SKM-1 treated with dmso at 0.1 percent for 144 hours (cell line): ENCODE measurements at regions not wholly inside any gene's neighbourhood (a gene's known extent, or its start where the extent isn't known, plus 50 kb on each side); places are given as distances from the start of the nearest gene placed in this dataset.

ENCODE experiments used
- DNase-seq: peaks from one replicate; lab custom pipeline; 2025; ENCODE audit not compliant: unreplicated experiment; lab: John Stamatoyannopoulos, UW

DNA sequence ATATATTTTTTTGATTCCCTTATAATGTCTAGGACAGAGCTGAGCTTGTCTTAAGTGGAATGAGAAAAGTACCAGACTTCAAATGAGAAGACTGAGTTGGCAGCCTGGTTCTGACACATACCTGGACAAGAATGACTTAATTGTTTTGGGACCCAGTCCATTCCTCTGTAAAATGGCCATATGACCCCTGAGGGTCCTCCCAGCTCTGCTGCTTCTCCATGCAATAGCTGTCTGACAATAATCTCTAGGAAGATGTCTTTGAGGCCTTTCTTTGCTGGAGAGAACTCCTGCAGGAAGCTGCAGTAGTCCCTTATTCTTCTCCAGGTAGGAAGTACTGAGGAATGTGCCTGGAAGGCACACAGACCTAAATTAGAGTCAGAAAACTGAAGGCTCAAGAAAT, 55.9 kb upstream of the SLIT3 start:
- DNase-seq = no peak

DNA sequence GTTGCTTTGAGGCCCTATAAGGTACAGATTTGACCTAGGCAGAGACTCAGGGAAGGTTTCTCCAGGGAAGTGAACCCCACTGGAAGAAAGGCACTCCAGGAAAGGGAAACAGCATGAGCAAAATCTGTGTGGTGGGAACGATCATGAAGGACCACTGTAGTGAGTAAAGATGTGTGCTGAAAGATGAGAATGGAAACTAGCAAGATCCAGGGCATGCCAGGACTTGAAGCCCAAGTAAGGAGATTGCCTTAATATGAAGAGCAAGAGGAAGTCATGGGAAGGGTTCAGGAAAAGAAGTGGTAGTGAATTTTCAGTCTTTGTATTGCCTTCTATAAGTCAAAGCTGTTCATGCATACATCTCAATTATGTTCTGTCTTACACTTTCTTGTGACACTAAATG, 55.2 kb upstream of the SLIT3 start:
- no peak for DNase-seq

GRCh38 chr5:169354921-169355320, 54.0 kb upstream of the SLIT3 start:
- no peak for DNase-seq

DNA sequence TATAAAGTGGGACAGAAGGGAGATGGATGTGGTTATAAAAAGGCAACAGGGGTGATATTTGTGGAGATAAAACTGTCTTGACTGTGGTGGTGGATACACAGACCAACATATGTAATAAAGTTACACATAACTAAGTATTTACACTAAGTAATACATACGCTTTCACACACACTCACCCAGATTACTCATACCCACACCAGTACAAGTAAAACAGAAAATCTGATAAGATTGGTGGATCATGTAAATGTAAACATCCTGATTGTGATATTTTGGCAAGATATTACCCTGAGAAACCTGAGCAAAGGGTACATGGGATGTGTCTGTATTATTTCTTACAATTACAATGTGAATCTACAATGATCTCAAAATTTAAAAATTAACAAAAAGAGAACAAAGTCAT, 53.3 kb upstream of the SLIT3 start:
- DNase-seq = no peak

GRCh38 chr5:169352901-169353300, 52.0 kb upstream of the SLIT3 start:
- DNase-seq = no peak

GRCh38 chr5:169351721-169352120, 50.8 kb upstream of the SLIT3 start:
- DNase-seq = no peak

DNA sequence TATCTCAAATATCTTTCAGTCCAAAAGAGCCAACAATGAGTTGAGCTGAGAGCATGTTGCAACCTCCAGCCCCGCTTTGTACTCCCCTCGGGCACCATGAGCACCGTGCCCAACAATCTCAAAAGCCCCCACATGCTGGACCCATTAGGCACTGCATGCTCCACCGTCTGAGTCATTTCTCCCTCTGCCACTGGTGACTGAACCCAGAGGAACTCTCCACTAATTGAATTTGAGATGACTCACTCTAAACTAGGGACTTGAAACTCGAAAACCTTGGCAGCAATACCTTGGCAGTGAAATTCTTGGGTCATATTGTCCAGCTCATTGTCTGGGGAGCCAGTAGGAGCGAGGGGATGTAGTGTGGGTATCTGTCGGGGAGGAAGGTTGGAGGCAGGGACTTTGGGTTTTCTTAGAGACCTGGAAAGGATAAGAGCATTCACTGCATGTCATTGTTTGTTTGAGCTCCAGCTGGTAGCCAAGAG, 49.9 kb upstream of the SLIT3 start:
- DNase-seq = no peak
